Effector memory CD8-positive, alpha-beta T cell (primary cell): ENCODE measurements at regions not wholly inside any gene's neighbourhood (a gene's known extent, or its start where the extent isn't known, plus 50 kb on each side); places are given as distances from the start of the nearest gene placed in this dataset.
"Not testable (repeated sequence)": the region's sequence is repeated elsewhere in the genome, so short reads cannot be mapped to it uniquely, and the experiment has no call there.

Experiments used
- ATAC-seq: fragments of 150-1000 bp; cut with Tn5 transposase; replicated peaks from 2 replicates; pipeline ENCODE4 v1.10.0; 2021; ENCODE audit warnings: mild to moderate bottlenecking, moderate library complexity
- DNase-seq, 3 experiments: peaks; one replicate each; pipeline ENCODE4 v3.0.0; 2021
- H3K27ac Mint-ChIP-seq, 2 donors: one replicate each; pipeline ENCODE4 v1.8.0; 2022; ENCODE audit warnings: mild to moderate bottlenecking in 2 of 2, mixed read lengths in 2 of 2, moderate library complexity in 2 of 2
- H3K27me3 Mint-ChIP-seq, 2 donors: one replicate each; pipeline ENCODE4 v1.8.0; 2022; ENCODE audit warnings: mixed read lengths in 2 of 2
- H3K36me3 Mint-ChIP-seq: one replicate; pipeline ENCODE4 v1.8.0; 2022; ENCODE audit warnings: mild to moderate bottlenecking, moderate library complexity, mixed read lengths; ENCODE audit not compliant: insufficient read depth
- H3K4me1 Mint-ChIP-seq, 2 donors: one replicate each; pipeline ENCODE4 v1.8.0; 2022; ENCODE audit warnings: low read depth in 2 of 2, mixed read lengths in 2 of 2
- H3K4me3 Mint-ChIP-seq, 2 donors: one replicate each; pipeline ENCODE4 v1.8.0; 2022; ENCODE audit warnings: mild to moderate bottlenecking in 2 of 2, mixed read lengths in 2 of 2, moderate library complexity in 2 of 2
- H3K9me3 Mint-ChIP-seq, 2 donors: one replicate each; pipeline ENCODE4 v1.8.0; 2022; ENCODE audit warnings: mixed read lengths in 2 of 2

DNA sequence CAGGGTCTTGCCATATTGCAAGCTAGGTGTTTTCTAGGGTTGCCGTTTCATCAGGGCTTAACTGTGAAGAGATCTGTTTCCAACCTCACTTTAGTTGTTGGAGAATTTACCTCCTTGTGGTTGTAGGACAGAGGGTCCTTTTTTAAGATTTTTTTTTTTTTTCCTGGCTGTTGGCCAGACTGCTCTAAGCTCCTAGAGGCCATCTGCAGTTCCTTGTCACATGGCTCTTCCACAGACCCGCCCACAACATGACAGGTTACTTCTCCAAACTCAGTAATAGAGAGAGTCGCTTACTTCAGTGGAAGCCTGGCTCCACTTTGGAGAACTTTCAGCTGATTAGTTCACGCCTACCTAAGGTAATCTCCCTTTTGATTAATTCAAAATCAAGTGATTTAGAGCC lies 543.7 kb downstream of the DMRTA1 start:
- no peak overlapping the region for H3K27ac Mint-ChIP-seq
- peaks cover 3 to 20% of the 10 kb centered on the region in 2 donors for H3K9me3 Mint-ChIP-seq
- no peaks in the 10 kb centered on the region for H3K27me3 Mint-ChIP-seq
- no peaks in the 10 kb centered on the region for H3K36me3 Mint-ChIP-seq
- no peaks in the 10 kb centered on the region for H3K4me1 Mint-ChIP-seq
- ATAC-seq (no peak), DNase-seq (no peak)
- no peak overlapping the region for H3K4me3 Mint-ChIP-seq

DNA sequence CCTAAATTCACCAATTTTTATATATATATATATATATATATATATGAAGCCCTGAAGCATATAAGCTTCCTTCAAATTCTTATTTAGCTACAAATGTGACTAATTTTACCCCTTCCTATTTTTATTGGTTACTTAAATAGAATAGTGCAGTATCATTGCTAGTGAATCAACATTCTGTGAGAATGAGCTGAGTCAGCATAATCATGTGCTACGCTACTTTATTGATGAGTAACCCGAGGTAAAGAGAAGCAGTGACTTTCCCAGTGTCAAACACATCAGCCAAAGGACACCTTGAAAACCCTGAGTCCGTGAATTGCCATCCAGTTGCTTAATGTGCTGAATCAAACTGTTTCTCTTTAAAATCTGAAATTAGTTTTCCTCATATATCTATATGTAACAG lies 546.2 kb downstream of the DMRTA1 start:
- ATAC-seq = no peak
- no peak for DNase-seq
- no peak overlapping the region for H3K4me3 Mint-ChIP-seq
- H3K27me3 Mint-ChIP-seq = no peaks in the 10 kb centered on the region
- no peaks in the 10 kb centered on the region for H3K4me1 Mint-ChIP-seq
- H3K36me3 Mint-ChIP-seq = no peaks in the 10 kb centered on the region
- peaks cover 7 to 20% of the 10 kb centered on the region in 2 donors for H3K9me3 Mint-ChIP-seq
- H3K27ac Mint-ChIP-seq = no peak overlapping the region

DNA sequence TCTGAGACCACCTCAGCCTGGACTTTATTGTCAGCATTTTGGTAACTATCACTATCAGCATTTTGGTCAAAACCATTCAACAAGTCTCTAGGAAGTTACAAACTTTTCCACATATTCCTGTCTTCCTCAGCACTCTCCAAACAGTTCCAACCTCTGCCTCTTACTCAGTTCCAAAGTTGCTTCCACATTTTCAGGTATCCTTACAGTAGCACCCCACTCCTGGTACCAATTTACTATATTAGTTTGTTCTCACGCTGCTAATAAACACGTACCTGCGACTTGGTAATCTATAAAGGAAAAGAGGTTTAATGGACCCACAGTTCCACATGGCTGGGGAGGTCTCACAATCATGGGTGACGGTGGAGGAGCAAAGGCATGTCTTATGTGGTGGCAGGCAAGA lies 551.3 kb downstream of the DMRTA1 start:
- ATAC-seq = no peak
- Mint-ChIP-seq H3K9me3 (peaks cover 0 to 20% of the 10 kb centered on the region in 2 donors), H3K27ac (no peak overlapping the region), H3K4me1 (no peaks in the 10 kb centered on the region), H3K4me3 (no peak overlapping the region), H3K36me3 (no peaks in the 10 kb centered on the region), H3K27me3 (no peaks in the 10 kb centered on the region)
- no peak for DNase-seq

DNA sequence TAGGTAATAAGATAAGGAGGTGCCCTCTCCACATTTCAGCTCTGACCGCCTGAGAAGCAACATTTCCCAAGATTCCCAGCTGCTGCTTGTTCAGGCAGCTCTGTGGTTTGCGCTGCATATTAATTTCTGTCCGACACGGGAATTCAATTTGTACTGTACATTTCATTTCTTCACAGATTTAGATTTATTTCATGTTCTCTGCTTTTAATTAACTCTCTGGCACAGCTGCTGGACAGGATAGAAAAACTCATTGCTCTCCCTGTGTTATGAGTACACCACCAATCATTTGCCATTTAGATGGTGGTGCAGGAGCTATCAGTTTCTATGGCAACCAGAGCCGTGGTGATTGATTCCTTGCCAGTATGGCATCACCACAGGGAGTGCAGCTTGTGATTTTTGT lies 558.5 kb downstream of the DMRTA1 start:
- Mint-ChIP-seq H3K27ac (no peak overlapping the region), H3K36me3 (no peaks in the 10 kb centered on the region), H3K9me3 (peaks cover 0 to 9% of the 10 kb centered on the region in 2 donors), H3K4me1 (no peaks in the 10 kb centered on the region), H3K27me3 (no peaks in the 10 kb centered on the region), H3K4me3 (no peak overlapping the region)
- DNase-seq (no peak), ATAC-seq (no peak)

DNA sequence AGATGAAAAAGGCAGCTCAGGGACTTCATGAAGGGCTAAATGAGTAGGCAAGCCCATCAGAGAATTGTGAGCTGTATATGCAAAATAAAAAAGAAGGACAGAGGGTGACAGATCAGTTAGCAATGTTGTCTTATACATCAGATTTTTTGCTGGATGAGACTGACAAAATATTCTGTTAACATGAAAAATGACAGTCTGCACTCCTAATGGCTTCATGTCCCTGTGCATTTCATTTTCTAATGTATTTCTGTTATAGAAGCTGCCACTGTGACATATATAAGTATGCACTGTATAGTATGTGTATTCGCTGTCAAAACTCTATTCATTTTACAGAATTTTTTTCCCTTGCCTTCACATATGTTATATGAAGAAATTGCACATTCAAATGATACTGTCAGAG lies 559.5 kb downstream of the DMRTA1 start:
- H3K9me3 Mint-ChIP-seq = peaks cover 0 to 7% of the 10 kb centered on the region in 2 donors
- no peak overlapping the region for H3K27ac Mint-ChIP-seq
- H3K27me3 Mint-ChIP-seq = no peaks in the 10 kb centered on the region
- DNase-seq = no peak
- H3K4me3 Mint-ChIP-seq = no peak overlapping the region
- ATAC-seq = no peak
- no peaks in the 10 kb centered on the region for H3K36me3 Mint-ChIP-seq
- no peaks in the 10 kb centered on the region for H3K4me1 Mint-ChIP-seq

DNA sequence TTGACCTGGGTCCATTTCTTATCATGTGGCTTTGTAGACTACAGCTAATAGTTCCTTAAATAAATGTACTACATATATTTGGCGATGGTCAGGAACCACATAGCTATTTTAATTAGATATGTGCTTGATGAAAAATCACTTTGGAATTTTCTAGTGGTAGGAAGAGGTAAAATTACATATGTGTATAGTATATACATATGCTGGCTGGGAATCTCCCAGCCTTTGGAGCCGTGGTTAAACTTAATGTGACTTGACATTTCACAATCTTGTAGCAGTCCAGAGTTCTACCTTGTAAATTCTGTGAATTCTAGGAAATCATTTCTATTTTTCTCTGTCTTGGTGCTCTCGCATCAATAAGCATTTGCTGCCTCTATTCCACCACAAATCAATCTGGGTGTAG lies 565.0 kb downstream of the DMRTA1 start:
- Mint-ChIP-seq H3K27me3 (no peaks in the 10 kb centered on the region), H3K27ac (no peak overlapping the region)

DNA sequence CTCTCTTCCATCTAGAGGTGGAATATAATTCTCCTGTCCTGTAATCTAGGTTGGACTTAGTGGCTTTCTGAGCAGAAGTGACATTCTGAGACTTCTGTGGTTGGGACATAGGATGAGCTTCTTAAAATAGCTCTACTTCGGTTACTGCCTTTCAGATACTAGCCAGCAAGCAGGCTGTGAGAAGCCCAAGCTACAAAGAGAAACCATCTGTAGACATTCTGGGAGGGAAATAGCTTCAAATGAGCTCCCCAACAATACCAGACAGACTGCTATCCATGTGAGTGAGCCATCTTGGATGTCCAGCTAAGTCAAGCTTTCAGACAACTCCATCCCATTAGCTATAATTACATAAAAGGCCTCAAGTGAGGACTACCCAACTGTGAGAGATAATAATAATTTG lies 568.9 kb downstream of the DMRTA1 start:
- no peaks in the 10 kb centered on the region for H3K27me3 Mint-ChIP-seq

More for the DNA sequence above, 565.0 kb downstream of the DMRTA1 start:
- Mint-ChIP-seq H3K9me3 (peaks cover 0 to 1% of the 10 kb centered on the region in 2 donors), H3K36me3 (no peaks in the 10 kb centered on the region), H3K4me3 (no peak overlapping the region), H3K4me1 (no peaks in the 10 kb centered on the region)
- ATAC-seq = no peak
- no peak for DNase-seq

DNA sequence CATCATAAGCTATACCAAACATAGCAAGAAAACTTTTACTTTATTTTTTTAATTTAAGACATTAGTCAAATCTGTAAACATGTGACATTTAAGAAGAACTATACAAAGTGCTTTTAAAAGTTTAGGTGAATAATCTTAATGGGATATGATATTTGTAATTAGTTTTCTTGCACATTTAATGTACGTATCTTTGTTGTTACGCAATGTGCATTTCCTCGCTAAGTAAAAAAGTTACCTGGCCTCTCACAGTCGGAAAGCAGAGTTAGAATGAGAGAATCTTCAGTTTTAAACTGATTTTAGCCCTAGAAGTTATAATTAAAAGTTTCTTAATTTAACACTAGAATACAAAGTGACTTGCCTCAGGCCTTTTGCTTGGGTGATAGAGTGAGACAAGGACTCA lies 589.8 kb downstream of the DMRTA1 start:
- H3K36me3 Mint-ChIP-seq = no peaks in the 10 kb centered on the region
- DNase-seq (no peak), ATAC-seq (no peak)
- no peaks in the 10 kb centered on the region for H3K4me1 Mint-ChIP-seq
- H3K27me3 Mint-ChIP-seq = no peaks in the 10 kb centered on the region
- H3K9me3 Mint-ChIP-seq = peaks cover 4 to 9% of the 10 kb centered on the region in 2 donors
- H3K4me3 Mint-ChIP-seq = no peak overlapping the region
- no peak overlapping the region for H3K27ac Mint-ChIP-seq

More for the DNA sequence above, 568.9 kb downstream of the DMRTA1 start:
- H3K27ac Mint-ChIP-seq = no peak overlapping the region
- DNase-seq = no peak
- H3K4me3 Mint-ChIP-seq = no peak overlapping the region
- peaks cover 0 to 1% of the 10 kb centered on the region in 2 donors for H3K9me3 Mint-ChIP-seq
- H3K4me1 Mint-ChIP-seq = no peaks in the 10 kb centered on the region
- no peak for ATAC-seq
- H3K36me3 Mint-ChIP-seq = no peaks in the 10 kb centered on the region

DNA sequence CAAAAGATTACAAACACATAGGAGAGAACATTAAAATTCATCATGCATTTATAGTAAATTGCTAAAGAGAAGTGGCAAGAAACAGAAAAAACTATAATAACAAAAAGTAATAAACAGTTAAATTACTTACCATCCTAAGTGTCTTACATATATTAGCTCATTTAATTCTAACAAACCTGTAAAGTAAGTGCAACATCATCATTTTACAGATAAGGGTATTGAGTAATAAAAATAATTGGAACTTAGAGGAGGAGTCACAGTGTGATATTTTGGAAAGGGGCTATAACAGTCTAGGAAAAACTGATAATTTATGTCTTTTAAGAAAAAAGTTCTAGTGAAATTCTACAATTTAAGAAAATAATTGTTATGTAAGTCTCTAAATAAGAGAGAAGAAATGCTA lies 592.8 kb downstream of the DMRTA1 start:
- Mint-ChIP-seq H3K27me3 (no peaks in the 10 kb centered on the region), H3K4me3 (no peak overlapping the region), H3K4me1 (no peaks in the 10 kb centered on the region), H3K9me3 (peaks cover 4 to 8% of the 10 kb centered on the region in 2 donors), H3K27ac (no peak overlapping the region), H3K36me3 (no peaks in the 10 kb centered on the region)
- ATAC-seq = no peak
- no peak for DNase-seq

DNA sequence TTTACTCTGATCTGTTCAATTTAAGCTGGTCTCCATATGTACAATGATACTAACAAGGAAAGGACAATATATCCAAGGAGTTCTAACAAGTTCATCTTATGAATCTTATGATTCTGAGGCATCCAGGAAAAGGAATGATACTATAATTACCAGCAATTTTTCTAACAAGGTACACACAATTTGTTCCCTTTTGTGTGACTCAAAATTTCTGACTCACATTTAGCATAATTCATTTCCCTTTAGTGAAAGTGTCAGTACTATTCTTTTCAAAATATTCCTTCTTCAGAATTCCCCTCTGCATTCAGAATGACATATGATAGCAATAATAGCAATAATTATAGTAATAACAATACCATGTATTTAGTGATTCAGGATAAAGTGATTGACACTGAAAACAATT lies 594.8 kb downstream of the DMRTA1 start:
- ATAC-seq = no peak
- H3K4me1 Mint-ChIP-seq = no peaks in the 10 kb centered on the region
- no peak for DNase-seq
- H3K27me3 Mint-ChIP-seq = no peaks in the 10 kb centered on the region
- H3K9me3 Mint-ChIP-seq = peaks cover 5 to 16% of the 10 kb centered on the region in 2 donors
- no peaks in the 10 kb centered on the region for H3K36me3 Mint-ChIP-seq
- no peak overlapping the region for H3K4me3 Mint-ChIP-seq
- no peak overlapping the region for H3K27ac Mint-ChIP-seq

DNA sequence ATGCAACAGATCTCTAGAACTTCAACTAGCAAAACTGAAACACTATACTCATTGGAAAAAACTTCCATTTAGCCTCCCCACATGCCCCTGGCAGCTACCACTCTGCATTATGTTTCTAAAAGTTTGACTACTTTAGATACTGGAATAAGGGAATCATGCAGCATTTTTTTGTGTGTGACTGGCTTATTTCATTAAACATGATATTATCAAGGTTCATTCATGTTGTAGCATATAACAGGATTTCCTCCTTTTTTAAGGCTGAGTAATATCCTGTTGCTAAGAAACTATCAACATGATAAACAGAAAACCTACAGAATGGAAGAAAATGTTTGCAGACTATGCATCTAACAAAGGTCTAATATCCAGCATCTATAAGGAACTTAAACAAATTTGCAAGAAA lies 597.9 kb downstream of the DMRTA1 start:
- ATAC-seq (no peak), DNase-seq (no peak)
- H3K4me1 Mint-ChIP-seq = no peaks in the 10 kb centered on the region
- H3K27ac Mint-ChIP-seq = no peak overlapping the region
- no peaks in the 10 kb centered on the region for H3K27me3 Mint-ChIP-seq
- no peak overlapping the region for H3K4me3 Mint-ChIP-seq
- H3K36me3 Mint-ChIP-seq = no peaks in the 10 kb centered on the region
- H3K9me3 Mint-ChIP-seq = peaks cover 10 to 16% of the 10 kb centered on the region in 2 donors

DNA sequence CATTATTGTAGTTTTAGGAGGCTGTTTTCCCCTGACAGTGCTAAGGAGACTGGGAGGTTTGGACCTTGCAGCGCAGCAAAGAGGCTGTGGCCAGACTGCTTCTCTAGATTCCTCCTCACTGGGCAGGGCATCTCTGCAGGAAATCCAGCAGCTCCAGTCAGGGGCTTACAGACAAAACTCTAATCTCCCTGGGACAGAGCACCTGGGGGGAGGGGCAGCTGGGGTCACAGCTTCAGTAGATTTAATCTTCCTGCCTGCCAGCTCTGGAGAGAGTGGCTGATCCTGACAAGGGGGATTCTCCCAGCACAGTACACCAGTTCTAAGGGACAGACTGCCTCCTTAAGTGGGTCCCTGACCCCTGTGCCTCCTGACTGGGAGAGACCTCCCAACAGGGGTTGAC lies 599.4 kb downstream of the DMRTA1 start:
- H3K4me1 Mint-ChIP-seq, H3K27me3 Mint-ChIP-seq, ATAC-seq, H3K4me3 Mint-ChIP-seq, DNase-seq, H3K27ac Mint-ChIP-seq, H3K36me3 Mint-ChIP-seq: not testable (repeated sequence)
- H3K9me3 Mint-ChIP-seq = peaks cover 12 to 16% of the 10 kb centered on the region in 2 donors

DNA sequence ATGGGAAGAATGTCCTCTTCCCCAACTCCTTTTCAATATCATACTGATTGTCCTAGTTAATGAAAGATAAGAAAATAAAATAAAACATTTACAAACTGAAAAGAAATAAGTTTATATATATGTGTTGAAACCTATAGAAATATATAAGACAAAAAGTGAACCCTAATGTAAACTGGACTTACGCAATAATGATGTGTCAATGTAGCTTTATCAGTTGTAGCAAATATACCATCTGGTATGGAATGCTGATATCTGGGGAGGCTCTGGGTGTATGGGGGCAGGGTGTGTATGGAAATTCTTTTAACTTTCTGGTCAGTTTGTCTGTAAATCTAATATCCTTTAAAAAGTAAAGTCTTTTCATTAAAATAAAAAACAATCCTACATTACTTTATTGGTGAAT lies 603.9 kb downstream of the DMRTA1 start:
- DNase-seq (no peak), ATAC-seq (no peak)
- Mint-ChIP-seq H3K4me3 (no peak overlapping the region), H3K36me3 (no peaks in the 10 kb centered on the region), H3K27ac (no peak overlapping the region), H3K4me1 (no peaks in the 10 kb centered on the region), H3K27me3 (no peaks in the 10 kb centered on the region), H3K9me3 (peaks cover under 1 to 11% of the 10 kb centered on the region in 2 donors)

DNA sequence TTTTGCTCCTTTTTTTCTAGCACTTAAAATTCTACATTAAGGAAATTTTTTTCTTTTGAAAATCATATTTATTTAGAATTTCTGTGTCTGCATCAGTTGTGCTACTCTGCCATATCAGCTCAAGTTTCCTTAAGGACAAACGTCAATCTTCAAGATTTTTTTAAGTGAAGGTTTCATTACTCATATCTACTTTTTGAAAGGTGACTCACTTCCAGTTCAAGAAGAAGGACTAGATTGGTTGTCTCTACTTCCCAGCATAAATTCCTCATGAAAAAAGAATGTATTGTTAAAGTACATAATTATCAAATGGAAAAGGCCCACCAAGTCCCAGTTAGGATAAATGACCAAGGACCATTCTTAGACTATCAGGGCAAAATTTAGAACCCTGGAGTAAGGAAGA lies 626.5 kb downstream of the DMRTA1 start:
- no peak for ATAC-seq
- Mint-ChIP-seq H3K9me3 (peaks cover 0 to 7% of the 10 kb centered on the region in 2 donors), H3K4me1 (no peaks in the 10 kb centered on the region), H3K27ac (no peak overlapping the region), H3K36me3 (no peaks in the 10 kb centered on the region), H3K4me3 (no peak overlapping the region), H3K27me3 (no peaks in the 10 kb centered on the region)
- no peak for DNase-seq

DNA sequence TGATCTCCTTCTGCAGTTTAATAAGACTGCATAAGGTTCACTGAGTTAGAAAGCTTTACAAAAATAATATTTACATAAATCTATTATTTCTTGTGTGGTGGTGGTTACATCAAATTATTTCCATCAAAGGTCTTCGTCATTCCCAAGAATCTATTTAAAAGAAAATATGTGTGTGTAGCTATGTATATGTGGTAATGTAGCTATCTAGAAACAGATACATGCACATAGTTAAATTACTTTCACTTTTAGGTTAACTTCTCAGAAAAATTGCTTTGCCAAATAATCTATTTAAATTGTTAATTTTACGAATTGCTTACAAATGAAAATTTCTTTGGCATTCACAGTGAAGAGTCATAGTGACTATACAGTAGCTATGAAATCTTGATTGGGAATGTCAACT lies 633.2 kb downstream of the DMRTA1 start:
- H3K36me3 Mint-ChIP-seq = no peaks in the 10 kb centered on the region
- DNase-seq (no peak), ATAC-seq (no peak)
- peaks cover 10% of the 10 kb centered on the region in 2 donors for H3K9me3 Mint-ChIP-seq
- no peak overlapping the region for H3K4me3 Mint-ChIP-seq
- H3K27ac Mint-ChIP-seq = no peak overlapping the region
- no peaks in the 10 kb centered on the region for H3K27me3 Mint-ChIP-seq
- no peaks in the 10 kb centered on the region for H3K4me1 Mint-ChIP-seq
